Fibroblast of mammary gland (primary cell): ENCODE measurements at regions not wholly inside any gene's neighbourhood (a gene's known extent, or its start where the extent isn't known, plus 50 kb on each side); places are given as distances from the start of the nearest gene placed in this dataset.
"Not testable (repeated sequence)": the region's sequence is repeated elsewhere in the genome, so short reads cannot be mapped to it uniquely, and the experiment has no call there.

Source experiments
- DNase-seq: peaks from one replicate; pipeline ENCODE4 v3.0.0-alpha.2; 2010; ENCODE audit warnings: low read depth
- H3K4me3 ChIP-seq: 2 replicates; pipeline ENCODE4 v1.5.1; 2011; ENCODE audit warnings: low read depth, mild to moderate bottlenecking, low read length, moderate library complexity; ENCODE audit not compliant: control insufficient read depth
- TF ChIP-seq, protein P1 (sequence below): conservative IDR thresholded peaks from 2 replicates; pipeline ENCODE4 v1.5.1; 2011; ENCODE audit warnings: low read depth, low read length, inconsistent platforms; ENCODE audit not compliant: control insufficient read depth, insufficient read depth

GRCh38 chr10:21284301-21284700, 241.2 kb downstream of the SKIDA1 start:
- DNase-seq = no peak
- no peak overlapping the region for H3K4me3 ChIP-seq
- TF ChIP-seq, protein P1, sequence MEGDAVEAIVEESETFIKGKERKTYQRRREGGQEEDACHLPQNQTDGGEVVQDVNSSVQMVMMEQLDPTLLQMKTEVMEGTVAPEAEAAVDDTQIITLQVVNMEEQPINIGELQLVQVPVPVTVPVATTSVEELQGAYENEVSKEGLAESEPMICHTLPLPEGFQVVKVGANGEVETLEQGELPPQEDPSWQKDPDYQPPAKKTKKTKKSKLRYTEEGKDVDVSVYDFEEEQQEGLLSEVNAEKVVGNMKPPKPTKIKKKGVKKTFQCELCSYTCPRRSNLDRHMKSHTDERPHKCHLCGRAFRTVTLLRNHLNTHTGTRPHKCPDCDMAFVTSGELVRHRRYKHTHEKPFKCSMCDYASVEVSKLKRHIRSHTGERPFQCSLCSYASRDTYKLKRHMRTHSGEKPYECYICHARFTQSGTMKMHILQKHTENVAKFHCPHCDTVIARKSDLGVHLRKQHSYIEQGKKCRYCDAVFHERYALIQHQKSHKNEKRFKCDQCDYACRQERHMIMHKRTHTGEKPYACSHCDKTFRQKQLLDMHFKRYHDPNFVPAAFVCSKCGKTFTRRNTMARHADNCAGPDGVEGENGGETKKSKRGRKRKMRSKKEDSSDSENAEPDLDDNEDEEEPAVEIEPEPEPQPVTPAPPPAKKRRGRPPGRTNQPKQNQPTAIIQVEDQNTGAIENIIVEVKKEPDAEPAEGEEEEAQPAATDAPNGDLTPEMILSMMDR = no peak

DNA sequence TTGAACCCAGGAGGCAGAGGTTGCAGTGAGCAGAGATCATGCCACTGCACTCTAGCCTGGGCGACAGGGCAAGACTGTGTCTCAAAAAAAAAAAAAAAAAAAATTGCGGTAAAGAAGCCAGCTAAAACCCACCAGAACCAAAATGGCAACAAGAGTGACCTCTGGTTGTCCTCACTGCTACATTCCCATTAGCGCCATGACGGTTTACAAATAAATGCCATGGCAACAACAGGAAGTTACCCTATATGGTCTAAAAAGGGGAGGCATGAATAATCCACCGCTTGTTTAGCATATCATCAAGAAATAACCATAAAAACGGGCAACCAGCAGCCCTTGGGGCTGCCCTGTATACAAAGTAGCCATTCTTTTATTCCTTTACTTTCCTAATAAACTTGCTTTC, 242.4 kb downstream of the SKIDA1 start:
- H3K4me3 ChIP-seq, DNase-seq: not testable (repeated sequence)

DNA sequence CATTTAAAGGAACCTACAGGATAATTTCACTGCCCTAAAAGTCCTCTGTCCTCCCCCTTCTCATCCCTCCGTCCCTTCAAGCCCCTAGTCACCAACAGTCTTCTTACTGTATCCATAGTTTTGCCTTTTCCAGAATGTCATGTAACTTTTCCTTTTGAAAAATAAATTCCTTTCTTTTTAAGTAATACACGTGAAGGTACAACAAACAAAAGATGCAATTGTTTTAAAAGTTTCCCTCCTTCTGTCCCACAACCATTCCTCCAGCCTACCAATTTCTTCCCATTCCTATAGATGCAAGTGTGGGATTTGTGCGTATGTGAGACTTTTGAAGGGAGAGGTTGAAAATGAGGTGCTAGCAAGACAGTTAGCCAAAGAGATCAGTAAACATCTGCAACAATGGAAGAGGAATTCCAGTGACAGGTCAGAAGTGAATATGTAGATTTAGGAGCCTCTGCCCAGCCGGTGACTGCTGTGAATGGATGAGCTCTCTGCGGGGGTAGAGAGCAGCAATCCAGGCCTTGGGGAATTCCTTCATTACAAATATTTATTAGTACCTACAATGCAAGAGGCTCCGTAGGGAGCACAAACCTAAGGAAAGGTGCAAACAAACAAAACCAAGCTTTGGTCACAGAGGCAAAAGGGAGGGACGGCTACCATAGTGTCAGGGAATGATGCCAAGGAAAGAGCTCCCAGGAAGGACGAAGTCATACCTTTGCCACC, 243.6 kb downstream of the SKIDA1 start:
- DNase-seq = no peak
- TF ChIP-seq, protein P1 = no peak
- H3K4me3 ChIP-seq = no peak overlapping the region

DNA sequence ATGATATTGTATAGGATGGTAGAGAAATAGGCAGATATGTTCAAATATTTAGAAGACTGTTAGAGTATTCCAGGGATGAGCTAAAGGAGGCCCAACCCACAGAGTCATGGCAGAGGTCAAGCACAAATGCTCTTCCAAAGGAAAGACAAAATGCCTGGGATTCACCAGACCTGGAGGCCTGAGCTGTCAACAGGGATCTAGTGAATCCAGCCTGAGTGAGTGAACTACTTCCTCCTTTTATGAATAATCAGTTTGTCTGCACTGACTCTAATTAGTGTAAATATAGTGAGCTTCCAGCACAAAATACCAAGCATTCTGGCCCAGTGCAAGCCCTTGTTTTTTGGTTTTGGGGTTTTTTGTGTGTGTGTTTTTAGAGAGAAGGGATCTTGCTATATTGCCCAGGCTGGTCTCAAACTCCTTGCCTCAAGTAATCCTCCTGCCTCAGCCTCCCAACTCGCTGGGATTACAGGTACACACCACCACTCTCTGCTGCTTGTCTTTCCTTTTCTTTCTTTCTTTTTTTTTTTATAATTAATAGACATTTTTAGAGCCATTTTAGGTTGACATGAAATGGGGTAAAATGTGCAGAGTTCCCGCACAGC, 244.4 kb downstream of the SKIDA1 start:
- TF ChIP-seq, protein P1 = no peak
- DNase-seq = no peak
- H3K4me3 ChIP-seq = no peak overlapping the region

DNA sequence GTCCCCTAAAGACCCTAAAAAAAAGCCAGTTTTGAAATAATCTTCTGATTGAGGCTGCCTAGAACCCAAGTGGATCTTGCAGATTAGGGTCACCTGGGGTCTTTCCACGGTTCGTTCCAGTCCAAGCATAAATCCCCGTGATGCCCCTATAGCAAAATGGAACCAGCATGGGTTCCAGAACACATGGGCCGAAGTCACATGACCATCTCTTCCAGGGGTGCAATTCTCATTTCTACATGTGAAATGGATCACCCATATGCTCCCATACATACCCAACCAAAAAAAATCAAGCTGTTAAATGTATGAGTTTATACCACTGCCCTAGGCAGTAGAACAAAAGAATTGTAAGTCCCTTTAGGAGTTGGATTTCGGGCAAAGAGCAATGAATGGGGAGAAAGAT, 245.4 kb downstream of the SKIDA1 start:
- TF ChIP-seq, protein P1 = no peak
- no peak overlapping the region for H3K4me3 ChIP-seq
- no peak for DNase-seq

- no peak overlapping the region for H3K4me3 ChIP-seq
- no peak for DNase-seq
- TF ChIP-seq, protein P1 = no peak
Observed at GRCh38 chr10:21279217-21279575, 246.3 kb downstream of the SKIDA1 start.

GRCh38 chr10:21278491-21279216, 246.8 kb downstream of the SKIDA1 start:
- TF ChIP-seq, protein P1 = peak; percentile 87
- H3K4me3 ChIP-seq = no peak overlapping the region
- peak; percentile 92 for DNase-seq
